GM21717 (cell line): ENCODE measurements at regions not wholly inside any gene's neighbourhood (a gene's known extent, or its start where the extent isn't known, plus 50 kb on each side); places are given as distances from the start of the nearest gene placed in this dataset.
"Not testable (repeated sequence)": the region's sequence is repeated elsewhere in the genome, so short reads cannot be mapped to it uniquely, and the experiment has no call there.

Experiments used
- ATAC-seq: cut with Tn5 transposase; IDR thresholded peaks from one replicate; pipeline ENCODE4 v1.9.1; 2021; ENCODE audit warnings: mild to moderate bottlenecking, moderate library complexity; ENCODE audit not compliant: unreplicated experiment

GRCh38 chr2:226115832-226116200 is 683.8 kb downstream of the IRS1 start:
- no peak for ATAC-seq

GRCh38 chr2:226115102-226115831 is 684.4 kb downstream of the IRS1 start:
- ATAC-seq, result no peak

GRCh38 chr2:226114436-226114835 is 685.2 kb downstream of the IRS1 start:
- no peak for ATAC-seq

GRCh38 chr2:226098861-226099745 is 699.6 kb downstream of the NYAP2 start:
- ATAC-seq, result no peak

- no peak for ATAC-seq
Observed at GRCh38 chr2:226095058-226095457, 695.5 kb downstream of the NYAP2 start.

GRCh38 chr2:226093364-226093763 is 693.9 kb downstream of the NYAP2 start:
- ATAC-seq, result no peak

GRCh38 chr2:226088366-226088674 is 688.8 kb downstream of the NYAP2 start:
- no peak for ATAC-seq

GRCh38 chr2:226087505-226088365 is 688.2 kb downstream of the NYAP2 start:
- no peak for ATAC-seq

- ATAC-seq, result no peak
Observed at GRCh38 chr2:226087051-226087450, 687.5 kb downstream of the NYAP2 start.

GRCh38 chr2:226086190-226086589 is 686.7 kb downstream of the NYAP2 start:
- no peak for ATAC-seq

- ATAC-seq, result not testable (repeated sequence)
Observed at GRCh38 chr2:226085425-226085824, 685.9 kb downstream of the NYAP2 start.

GRCh38 chr2:226080334-226080733 is 680.8 kb downstream of the NYAP2 start:
- ATAC-seq, result no peak

GRCh38 chr2:226079671-226080181 is 680.2 kb downstream of the NYAP2 start:
- no peak for ATAC-seq

GRCh38 chr2:226079196-226079595 is 679.7 kb downstream of the NYAP2 start:
- ATAC-seq, result no peak

GRCh38 chr2:226078666-226079065 is 679.2 kb downstream of the NYAP2 start:
- ATAC-seq, result no peak

- no peak for ATAC-seq
Observed at GRCh38 chr2:226077841-226078240, 678.3 kb downstream of the NYAP2 start.

- no peak for ATAC-seq
Observed at GRCh38 chr2:226077031-226077430, 677.5 kb downstream of the NYAP2 start.

GRCh38 chr2:226076529-226076928 is 677.0 kb downstream of the NYAP2 start:
- no peak for ATAC-seq

- ATAC-seq, result no peak
Observed at GRCh38 chr2:226074391-226074790, 674.9 kb downstream of the NYAP2 start.

GRCh38 chr2:226073496-226074160 is 674.1 kb downstream of the NYAP2 start:
- ATAC-seq, result no peak

- ATAC-seq, result no peak
Observed at GRCh38 chr2:226066873-226067272, 667.4 kb downstream of the NYAP2 start.
